NCI-H524 (cell line): ENCODE measurements at regions not wholly inside any gene's neighbourhood (a gene's known extent, or its start where the extent isn't known, plus 50 kb on each side); places are given as distances from the start of the nearest gene placed in this dataset.
"Not testable (repeated sequence)": the region's sequence is repeated elsewhere in the genome, so short reads cannot be mapped to it uniquely, and the experiment has no call there.

ENCODE experiments used
- DNase-seq, 2 experiments: peaks; one replicate each; lab custom pipeline; 2025; lab: John Stamatoyannopoulos, UW

DNA sequence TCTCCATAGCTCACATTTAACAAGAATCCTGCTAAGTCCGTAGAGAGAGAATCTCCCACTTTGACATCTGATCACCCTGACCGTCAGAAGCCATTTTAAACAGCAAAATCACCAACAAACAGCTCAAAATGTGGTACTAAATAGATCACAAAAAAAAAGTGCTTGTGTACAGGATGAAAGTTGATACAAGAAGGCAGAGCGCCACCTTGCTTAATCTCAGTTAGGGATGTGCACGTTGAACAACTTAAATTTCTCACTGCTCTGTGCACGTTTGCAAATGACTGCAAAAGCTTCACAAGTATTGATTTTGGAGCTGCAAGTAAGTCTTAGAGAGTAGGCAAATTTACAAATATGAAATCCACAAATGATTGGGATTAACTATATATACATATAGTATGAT lies 63.1 kb upstream of the NREP start:
- DNase-seq = no peak

DNA sequence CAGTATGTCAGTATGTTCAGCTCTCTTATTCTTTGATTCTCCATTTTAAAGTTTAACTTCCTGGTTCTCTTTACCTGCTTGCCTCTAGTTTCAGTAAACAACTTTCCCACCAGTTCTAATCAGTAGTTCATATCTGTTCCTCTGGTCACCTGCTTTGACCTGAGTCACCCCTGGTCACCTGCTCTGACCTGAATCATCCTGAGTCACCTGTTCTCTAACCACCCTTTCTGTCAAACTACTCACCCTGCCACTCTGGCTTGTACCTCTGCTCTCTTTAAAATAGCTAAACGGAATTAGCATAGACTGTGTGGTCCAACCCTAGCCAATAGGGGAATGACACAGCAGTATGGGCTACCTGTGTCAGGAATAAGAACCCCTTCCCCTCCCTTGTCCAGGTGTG lies 62.0 kb upstream of the NREP start:
- DNase-seq = not testable (repeated sequence)

DNA sequence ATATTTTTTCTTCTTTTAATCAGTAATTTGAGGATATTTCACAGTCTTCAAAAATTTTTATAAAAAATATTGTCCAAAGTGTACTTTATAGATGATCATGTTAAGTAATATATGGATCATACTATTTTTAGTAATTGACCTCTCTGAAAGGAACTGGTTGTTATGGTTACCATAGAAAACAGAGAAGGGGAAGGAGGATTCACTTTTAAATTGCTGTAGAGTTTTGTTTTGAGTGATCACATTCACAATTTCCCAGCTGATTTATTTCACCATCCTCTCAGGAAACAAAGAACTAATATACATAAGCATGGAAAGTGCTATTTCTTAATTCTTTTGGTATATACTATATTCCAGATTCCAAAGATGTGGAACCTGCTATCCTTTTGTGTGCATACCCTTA lies 56.5 kb upstream of the NREP start:
- DNase-seq = no peak

DNA sequence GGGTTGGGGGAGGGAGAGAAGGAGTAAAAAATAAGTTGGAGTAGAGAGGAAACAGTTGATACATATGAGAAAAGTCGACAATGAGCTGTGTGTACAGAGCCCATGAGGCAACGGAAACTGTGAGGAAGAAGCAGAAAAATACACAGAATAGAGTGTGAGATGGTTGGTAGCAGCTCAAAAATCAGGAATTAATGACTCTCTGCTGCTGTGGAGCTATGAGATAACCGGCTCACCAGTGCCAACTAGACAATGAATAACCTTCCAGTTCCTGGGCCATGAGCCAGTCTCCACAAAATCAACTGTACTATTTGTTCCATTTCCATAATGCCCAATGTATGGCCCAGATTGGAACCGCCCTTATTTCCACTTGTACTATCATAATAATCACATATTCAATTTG lies 53.1 kb upstream of the NREP start:
- no peak for DNase-seq
